Nephron (organoid): ENCODE measurements at regions not wholly inside any gene's neighbourhood (a gene's known extent, or its start where the extent isn't known, plus 50 kb on each side); places are given as distances from the start of the nearest gene placed in this dataset.

Source experiments
- H3K27ac Mint-ChIP-seq, 3 experiments: 2 replicates each; pipeline ENCODE4 v1.8.0; 2020; ENCODE audit warnings: mixed read lengths in 3 of 3, mild to moderate bottlenecking in 2 of 3, moderate library complexity in 1 of 3
- H3K27me3 Mint-ChIP-seq: 2 replicates; pipeline ENCODE4 v1.8.0; 2021; ENCODE audit warnings: low read depth, mild to moderate bottlenecking, moderate library complexity, mixed read lengths
- H3K36me3 Mint-ChIP-seq: 2 replicates; pipeline ENCODE4 v1.8.0; 2020; ENCODE audit warnings: low read depth, mixed read lengths
- H3K4me1 Mint-ChIP-seq: 2 replicates; pipeline ENCODE4 v1.8.0; 2020; ENCODE audit warnings: mixed read lengths
- H3K4me3 Mint-ChIP-seq, 3 experiments: 2 replicates each; pipeline ENCODE4 v1.8.0; 2020; ENCODE audit warnings: mild to moderate bottlenecking in 3 of 3, mixed read lengths in 3 of 3, moderate library complexity in 2 of 3
- H3K9me3 Mint-ChIP-seq: 2 replicates; pipeline ENCODE4 v1.8.0; 2020; ENCODE audit warnings: mixed read lengths
- TF ChIP-seq, protein P1 (sequence below), 3 experiments: fragments of 200-600 bp; sonication (generic); IDR thresholded peaks; one replicate each; pipeline ENCODE4 v1.5.0; 2021; ENCODE audit warnings: antibody characterized with exemption in 3 of 3; ENCODE audit not compliant: unreplicated experiment in 3 of 3

DNA sequence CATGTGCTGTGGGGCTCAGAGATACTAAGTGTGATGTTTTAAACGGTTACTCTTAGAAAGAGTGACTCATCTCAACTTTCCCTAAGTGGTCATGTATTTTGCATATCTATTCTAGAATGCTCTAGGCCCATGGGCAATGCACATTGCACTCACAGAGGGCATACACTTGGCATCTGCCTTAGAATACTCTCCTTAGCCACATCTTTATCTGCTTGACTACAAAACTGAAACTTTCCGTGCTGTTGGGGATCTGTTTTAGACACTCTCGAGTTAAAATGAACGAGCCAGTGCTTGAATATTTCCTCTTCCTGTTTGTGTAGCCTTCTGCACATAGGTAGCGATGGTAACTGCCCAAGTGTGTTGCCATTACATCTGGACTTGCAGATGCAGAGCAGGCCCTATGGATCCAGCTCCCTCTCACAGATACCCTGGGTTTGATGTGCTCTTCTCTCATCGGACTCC is 180.5 kb downstream of the CAND1 start:
- Mint-ChIP-seq H3K27me3 (no peaks in the 10 kb centered on the region), H3K9me3 (peaks cover 2% of the 10 kb centered on the region), H3K27ac (no peak overlapping the region), H3K4me1 (peaks cover 13% of the 10 kb centered on the region), H3K36me3 (no peaks in the 10 kb centered on the region), H3K4me3 (no peak overlapping the region)
- TF ChIP-seq, protein P1, sequence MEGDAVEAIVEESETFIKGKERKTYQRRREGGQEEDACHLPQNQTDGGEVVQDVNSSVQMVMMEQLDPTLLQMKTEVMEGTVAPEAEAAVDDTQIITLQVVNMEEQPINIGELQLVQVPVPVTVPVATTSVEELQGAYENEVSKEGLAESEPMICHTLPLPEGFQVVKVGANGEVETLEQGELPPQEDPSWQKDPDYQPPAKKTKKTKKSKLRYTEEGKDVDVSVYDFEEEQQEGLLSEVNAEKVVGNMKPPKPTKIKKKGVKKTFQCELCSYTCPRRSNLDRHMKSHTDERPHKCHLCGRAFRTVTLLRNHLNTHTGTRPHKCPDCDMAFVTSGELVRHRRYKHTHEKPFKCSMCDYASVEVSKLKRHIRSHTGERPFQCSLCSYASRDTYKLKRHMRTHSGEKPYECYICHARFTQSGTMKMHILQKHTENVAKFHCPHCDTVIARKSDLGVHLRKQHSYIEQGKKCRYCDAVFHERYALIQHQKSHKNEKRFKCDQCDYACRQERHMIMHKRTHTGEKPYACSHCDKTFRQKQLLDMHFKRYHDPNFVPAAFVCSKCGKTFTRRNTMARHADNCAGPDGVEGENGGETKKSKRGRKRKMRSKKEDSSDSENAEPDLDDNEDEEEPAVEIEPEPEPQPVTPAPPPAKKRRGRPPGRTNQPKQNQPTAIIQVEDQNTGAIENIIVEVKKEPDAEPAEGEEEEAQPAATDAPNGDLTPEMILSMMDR (IDR thresholded peaks at IDR 0.05; ENCODE audit: unreplicated experiment in 3 of 3): no peak

- no peak overlapping the region for H3K27ac Mint-ChIP-seq
- H3K36me3 Mint-ChIP-seq: no peaks in the 10 kb centered on the region
- no peaks in the 10 kb centered on the region for H3K27me3 Mint-ChIP-seq
- no peaks in the 10 kb centered on the region for H3K9me3 Mint-ChIP-seq
- H3K4me3 Mint-ChIP-seq: no peak overlapping the region
- H3K4me1 Mint-ChIP-seq: peaks cover 15% of the 10 kb centered on the region
- TF ChIP-seq, protein P1 (IDR thresholded peaks at IDR 0.05; ENCODE audit: unreplicated experiment in 3 of 3): no peak
Observed at GRCh38 chr12:67450441-67450840, 181.3 kb downstream of the CAND1 start.

DNA sequence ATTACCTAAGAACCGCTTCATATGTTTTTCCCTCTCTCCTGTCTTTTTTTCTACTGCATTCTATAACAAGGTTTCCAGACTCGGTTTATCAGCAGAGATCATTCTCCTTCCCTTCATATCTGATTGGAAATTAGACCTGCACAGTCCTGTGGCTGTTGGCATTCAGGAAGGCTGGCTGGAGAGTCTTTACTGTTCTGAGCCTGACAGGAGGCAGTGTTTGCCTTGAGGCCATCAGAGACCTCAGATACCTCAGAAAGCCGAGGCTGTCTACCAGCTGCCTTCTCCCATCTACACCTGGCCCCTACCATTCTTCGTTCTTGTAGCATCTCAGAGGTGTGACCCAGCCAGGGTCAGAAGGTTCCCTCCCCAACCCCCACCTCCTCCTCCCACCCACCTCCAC is 182.0 kb downstream of the CAND1 start:
- TF ChIP-seq, protein P1 (IDR thresholded peaks at IDR 0.05; ENCODE audit: unreplicated experiment in 3 of 3): no peak
- no peak overlapping the region for H3K4me3 Mint-ChIP-seq
- H3K27ac Mint-ChIP-seq: no peak overlapping the region
- no peaks in the 10 kb centered on the region for H3K27me3 Mint-ChIP-seq
- H3K36me3 Mint-ChIP-seq: no peaks in the 10 kb centered on the region
- no peaks in the 10 kb centered on the region for H3K9me3 Mint-ChIP-seq
- peaks cover 23% of the 10 kb centered on the region for H3K4me1 Mint-ChIP-seq

DNA sequence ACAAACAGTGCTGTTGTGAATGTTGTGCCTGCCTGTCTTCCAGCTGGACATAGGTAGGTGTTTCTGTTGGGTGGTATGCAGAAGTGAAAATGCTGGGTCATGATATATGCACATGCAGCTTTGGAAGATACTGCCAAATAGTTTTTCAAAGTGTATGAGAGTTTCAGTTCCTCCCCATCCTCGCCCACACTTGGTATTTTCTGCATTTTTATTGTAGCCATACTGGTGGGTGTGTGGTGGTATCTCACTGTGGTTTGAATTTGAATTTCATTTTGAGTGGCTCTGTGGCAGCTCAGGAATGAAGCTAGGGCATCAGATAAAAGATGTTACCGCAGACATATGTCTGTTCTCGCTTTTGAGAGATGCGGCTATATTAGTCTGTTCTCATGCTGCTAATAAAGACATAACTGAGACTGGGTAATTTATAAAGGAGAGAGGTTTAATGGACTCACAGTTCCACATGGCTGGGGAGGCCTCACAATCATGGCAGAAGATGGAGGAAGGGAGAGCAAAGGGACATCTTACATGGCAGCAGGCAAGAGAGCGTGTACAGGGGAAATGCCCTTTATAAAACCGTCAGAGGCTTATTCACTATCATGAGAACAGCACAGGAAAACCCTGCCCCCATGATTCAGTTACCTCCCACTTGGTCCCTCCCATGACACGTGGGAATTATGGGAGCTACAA is 183.1 kb downstream of the CAND1 start:
- peaks cover under 1% of the 10 kb centered on the region for H3K27me3 Mint-ChIP-seq
- TF ChIP-seq, protein P1 (IDR thresholded peaks at IDR 0.05; ENCODE audit: unreplicated experiment in 3 of 3): no peak
- no peaks in the 10 kb centered on the region for H3K9me3 Mint-ChIP-seq
- H3K4me1 Mint-ChIP-seq: peaks cover 33% of the 10 kb centered on the region
- no peaks in the 10 kb centered on the region for H3K36me3 Mint-ChIP-seq
- no peak overlapping the region for H3K4me3 Mint-ChIP-seq
- H3K27ac Mint-ChIP-seq: no peak overlapping the region

DNA sequence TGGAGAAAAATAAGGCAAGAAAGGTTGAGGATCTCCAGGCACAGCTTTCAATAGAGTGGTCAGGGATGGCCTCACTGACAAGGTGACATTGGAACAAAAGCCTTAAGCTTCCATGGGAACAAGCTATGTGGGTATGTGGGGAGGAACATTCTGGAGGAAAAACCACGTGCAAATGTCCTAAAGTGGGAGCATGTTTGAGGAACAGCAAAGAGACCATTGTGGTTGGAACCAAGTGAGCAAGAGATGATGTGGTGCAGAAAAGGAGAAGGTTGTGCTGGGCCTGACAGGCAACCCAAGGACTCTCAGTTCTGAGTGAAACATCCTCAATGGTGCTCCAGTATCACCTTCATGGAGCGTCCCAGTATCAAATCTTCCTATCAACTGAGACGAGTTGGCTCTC is 184.0 kb downstream of the CAND1 start:
- TF ChIP-seq, protein P1 (IDR thresholded peaks at IDR 0.05; ENCODE audit: unreplicated experiment in 3 of 3): no peak
- Mint-ChIP-seq H3K27me3 (peaks cover 6% of the 10 kb centered on the region), H3K36me3 (no peaks in the 10 kb centered on the region), H3K4me3 (no peak overlapping the region), H3K9me3 (no peaks in the 10 kb centered on the region), H3K4me1 (peaks cover 43% of the 10 kb centered on the region), H3K27ac (peak overlapping the region in 1 of 3 experiments; percentile 2)

- no peaks in the 10 kb centered on the region for H3K9me3 Mint-ChIP-seq
- no peak overlapping the region for H3K27ac Mint-ChIP-seq
- H3K27me3 Mint-ChIP-seq: peaks cover 6% of the 10 kb centered on the region
- TF ChIP-seq, protein P1 (IDR thresholded peaks at IDR 0.05; ENCODE audit: unreplicated experiment in 3 of 3): no peak
- no peaks in the 10 kb centered on the region for H3K36me3 Mint-ChIP-seq
- no peak overlapping the region for H3K4me3 Mint-ChIP-seq
- peaks cover 50% of the 10 kb centered on the region for H3K4me1 Mint-ChIP-seq
Observed at GRCh38 chr12:67455236-67455635, 186.1 kb downstream of the CAND1 start.
